ENCODE measurements at regions not wholly inside any gene's neighbourhood (a gene's known extent, or its start where the extent isn't known, plus 50 kb on each side); places are given as distances from the start of the nearest gene placed in this dataset.

DNA sequence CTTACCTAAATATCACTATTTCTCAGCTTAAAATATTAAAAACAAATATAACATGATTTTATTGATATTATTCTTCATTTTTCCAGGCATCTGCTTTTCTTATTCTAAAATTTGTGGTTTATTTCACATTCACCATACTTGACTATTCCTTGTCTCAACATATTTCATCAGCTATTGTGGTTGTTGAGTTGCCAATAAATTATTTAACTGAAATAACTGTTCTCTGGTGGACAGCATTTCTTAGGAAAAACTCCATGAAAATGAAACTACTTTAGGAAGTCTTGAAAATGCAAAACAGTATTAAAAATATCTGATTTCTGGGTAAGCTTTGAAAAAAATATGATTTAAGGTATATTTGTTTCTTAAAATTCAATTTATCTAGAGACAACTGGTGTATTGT, 122.9 kb upstream of the SEMA3A start:
- intact Hi-C loops (cut with DNase I): no loop called here
- DNase-seq: no peak

GRCh38 chr7:84314263-84314662, 119.7 kb upstream of the SEMA3A start:
- DNase-seq: no peak
- intact Hi-C loops (cut with DNase I): no loop called here

GRCh38 chr7:84304407-84304806, 109.8 kb upstream of the SEMA3A start:
- intact Hi-C loops (cut with DNase I): no loop called here
- DNase-seq: no peak

DNA sequence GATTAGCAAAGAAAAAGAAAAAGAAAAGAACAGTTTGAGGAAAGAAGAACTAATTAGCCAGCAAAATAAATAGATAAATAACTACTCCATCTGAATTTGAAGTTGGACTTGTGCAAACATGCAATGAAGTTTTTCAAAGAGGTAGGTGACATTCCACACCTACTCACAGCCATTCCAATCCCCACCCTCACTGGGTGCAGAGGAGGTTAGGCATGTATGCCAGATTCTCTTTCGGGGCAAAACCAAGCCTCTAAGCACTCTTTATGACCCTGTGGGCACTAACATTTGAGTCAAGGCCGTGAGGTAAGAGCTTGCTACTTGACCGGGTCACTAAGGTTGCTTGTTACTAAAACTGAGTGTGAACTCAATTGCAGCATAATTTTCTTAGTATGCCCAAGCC, 108.4 kb upstream of the SEMA3A start:
- intact Hi-C loops (cut with DNase I): no loop called here
- no peak for DNase-seq

GRCh38 chr7:84297616-84298015, 103.0 kb upstream of the SEMA3A start:
- intact Hi-C loops (cut with DNase I): no loop called here
- no peak for DNase-seq

- intact Hi-C loops (cut with DNase I): no loop called here
- no peak for DNase-seq
Observed at GRCh38 chr7:84294847-84295455, 100.4 kb upstream of the SEMA3A start.

GRCh38 chr7:84294391-84294790, 99.8 kb upstream of the SEMA3A start:
- DNase-seq: no peak

GRCh38 chr7:84291756-84292155, 97.2 kb upstream of the SEMA3A start:
- intact Hi-C loops (cut with DNase I): no loop called here

More at GRCh38 chr7:84294391-84294790, 99.8 kb upstream of the SEMA3A start:
- intact Hi-C loops (cut with DNase I): no loop called here

GRCh38 chr7:84283798-84284197, 89.2 kb upstream of the SEMA3A start:
- intact Hi-C loops (cut with DNase I): no loop called here
- DNase-seq: no peak

More at GRCh38 chr7:84291756-84292155, 97.2 kb upstream of the SEMA3A start:
- DNase-seq: no peak

GRCh38 chr7:84281518-84281917, 86.9 kb upstream of the SEMA3A start:
- intact Hi-C loops (cut with DNase I): no loop called here

GRCh38 chr7:84277628-84278224, 83.1 kb upstream of the SEMA3A start:
- no peak for DNase-seq
- intact Hi-C loops (cut with DNase I): no loop called here

More at GRCh38 chr7:84281518-84281917, 86.9 kb upstream of the SEMA3A start:
- no peak for DNase-seq

- intact Hi-C loops (cut with DNase I): no loop called here
- no peak for DNase-seq
Observed at GRCh38 chr7:84274029-84274638, 79.5 kb upstream of the SEMA3A start.

- DNase-seq: peak in 20 of 42 donors; percentile 7 to 60 (median 28)
Observed at GRCh38 chr7:84271543-84271942, 77.0 kb upstream of the SEMA3A start.

DNA sequence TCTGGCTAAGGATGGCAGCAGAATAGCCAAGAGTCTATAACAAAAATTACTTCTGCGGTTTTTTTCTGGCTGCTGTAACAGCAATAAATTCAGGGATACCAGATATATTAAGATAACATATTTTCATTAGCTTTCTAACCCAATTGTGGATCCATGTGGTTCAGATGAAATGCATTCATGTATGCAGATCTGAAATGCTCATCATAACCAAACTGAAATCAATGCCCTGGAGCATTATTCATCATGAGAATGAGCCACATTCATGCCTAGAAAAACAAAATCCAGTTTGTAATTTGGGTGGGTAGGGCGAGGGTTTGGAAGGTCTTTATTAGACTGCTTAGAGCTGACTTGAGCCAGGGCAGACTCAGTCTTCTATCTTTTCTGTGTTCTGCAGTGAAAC, 69.8 kb upstream of the SEMA3A start:
- intact Hi-C loops (cut with DNase I): no loop called here
- DNase-seq: no peak

More at GRCh38 chr7:84271543-84271942, 77.0 kb upstream of the SEMA3A start:
- intact Hi-C loops (cut with DNase I): no loop called here

GRCh38 chr7:84263106-84263505, 68.5 kb upstream of the SEMA3A start:
- intact Hi-C loops (cut with DNase I): no loop called here
- DNase-seq: no peak

GRCh38 chr7:84261509-84261908, 66.9 kb upstream of the SEMA3A start:
- intact Hi-C loops (cut with DNase I): no loop called here
- DNase-seq: no peak

GRCh38 chr7:84258628-84259027, 64.0 kb upstream of the SEMA3A start:
- intact Hi-C loops (cut with DNase I): no loop called here
- DNase-seq: no peak

- intact Hi-C loops (cut with DNase I): no loop called here
- DNase-seq: no peak
Observed at GRCh38 chr7:84256571-84256971, 62.0 kb upstream of the SEMA3A start.

GRCh38 chr7:84251277-84251781, 56.7 kb upstream of the SEMA3A start:
- intact Hi-C loops (cut with DNase I): no loop called here
- DNase-seq: no peak

DNA sequence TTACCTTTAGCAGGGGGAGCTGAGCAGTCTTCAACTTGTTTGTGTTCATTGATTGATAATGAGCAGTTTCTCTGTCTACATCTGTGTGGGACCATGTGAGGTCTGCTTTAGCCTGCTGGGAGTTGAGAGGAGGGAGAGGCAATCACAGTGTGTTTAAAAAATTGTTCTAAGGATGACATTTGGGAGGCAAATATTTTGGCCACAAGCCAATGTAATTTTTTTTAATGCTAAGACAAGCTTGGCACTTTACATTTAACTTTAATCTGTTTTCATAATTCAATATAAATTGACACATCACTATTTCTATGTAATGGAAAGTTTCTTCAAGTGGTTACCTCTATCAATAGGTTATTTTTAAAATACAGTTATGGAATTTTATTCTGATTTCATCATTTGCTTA, 55.9 kb upstream of the SEMA3A start:
- intact Hi-C loops (cut with DNase I): no loop called here
- no peak for DNase-seq

- no peak for DNase-seq
- intact Hi-C loops (cut with DNase I): no loop called here
Observed at GRCh38 chr7:84249656-84250055, 55.1 kb upstream of the SEMA3A start.
